ENCODE measurements at regions not wholly inside any gene's neighbourhood (a gene's known extent, or its start where the extent isn't known, plus 50 kb on each side); places are given as distances from the start of the nearest gene placed in this dataset.

- no peaks in the 10 kb centered on the region for H3K4me1 ChIP-seq (ENCODE audit: control insufficient read depth, extremely low read depth, insufficient read depth, low read length)
- H2AFZ ChIP-seq (ENCODE audit: low read depth, low read length), result no peak overlapping the region
- CTCF ChIA-PET, result interaction anchor here (1.2 to 1.3 kb wide), 2 partner anchors 11 to 197 kb away, joined by 5 read pairs; no protein-coding TSS in a partner anchor
- TF ChIP-seq CTCF (IDR thresholded peaks at IDR 0.05; ENCODE audit: extremely low read depth in 1 of 2, insufficient read depth in 1 of 2, low read depth in 1 of 2, low read length in 2 of 2), result no peak
- TF ChIP-seq POLR2A (IDR thresholded peaks at IDR 0.05; ENCODE audit: low read depth, low read length), result no peak
- TF ChIP-seq EZH2 (IDR thresholded peaks at IDR 0.05; ENCODE audit: borderline replicate concordance, low read depth, low read length, severe bottlenecking), result no peak
- TF ChIP-seq MYC (IDR thresholded peaks at IDR 0.05; ENCODE audit: low read depth, low read length), result no peak
- no peak for TF ChIP-seq FOS (IDR thresholded peaks at IDR 0.05; ENCODE audit: borderline replicate concordance, insufficient read depth, low read length)
- TF ChIP-seq GATA2 (IDR thresholded peaks at IDR 0.05; ENCODE audit: insufficient read depth, insufficient read length, low read depth, low read length), result no peak
- TF ChIP-seq MAX (IDR thresholded peaks at IDR 0.05; ENCODE audit: insufficient read depth, insufficient read length), result no peak
- TF ChIP-seq POLR2AphosphoS5 (IDR thresholded peaks at IDR 0.05; ENCODE audit: insufficient read depth, low read depth, low read length), result no peak
- TF ChIP-seq JUN (IDR thresholded peaks at IDR 0.05; ENCODE audit: borderline replicate concordance, insufficient read depth, insufficient read length, low read depth), result no peak
- FAIRE-seq (no peak), DNase-seq (ENCODE audit: low read depth, low spot score) (no peak)
- H3K79me2 ChIP-seq (ENCODE audit: control insufficient read depth, insufficient read depth, low read length), result no peaks in the 10 kb centered on the region
- no TSS peak for BruUV-seq (replicated peaks)
- H3K27ac ChIP-seq (ENCODE audit: insufficient read depth, low read depth, low read length), result no peak overlapping the region
- no peaks in the 10 kb centered on the region for H3K9me1 ChIP-seq (replicated peaks; ENCODE audit: control insufficient read depth, extremely low read depth, insufficient read depth, low read length)
- no peak overlapping the region for H3K9ac ChIP-seq (replicated peaks; ENCODE audit: extremely low read depth, insufficient read depth, low read length)
- intact Hi-C loops (cut with micrococcal nuclease) (no loop called here), dilution Hi-C loops (cut with MboI; ENCODE audit: extremely low pct_ligation_motif_present, low sequenced_read_pairs) (no loop called here)
- H4K20me1 ChIP-seq (replicated peaks; ENCODE audit: control insufficient read depth, extremely low read depth, insufficient read depth, low read length), result no peaks in the 10 kb centered on the region
- no peaks in the 10 kb centered on the region for H3K27me3 ChIP-seq (ENCODE audit: control insufficient read depth in 2 of 2, insufficient read depth in 2 of 2, low read length in 2 of 2)
- H3K4me3 ChIP-seq (replicated peaks in 1 of 3; ENCODE audit: insufficient read depth in 1 of 3, low read depth in 1 of 3, low read length in 3 of 3), result no peak overlapping the region
- H3K36me3 ChIP-seq (ENCODE audit: control insufficient read depth in 2 of 2, extremely low read depth in 1 of 2, insufficient read depth in 2 of 2, low read length in 2 of 2), result no peaks in the 10 kb centered on the region
- POLR2A ChIA-PET, result no interaction called here
- no peak overlapping the region for H3K4me2 ChIP-seq (ENCODE audit: insufficient read depth, low read length)
- no peaks in the 10 kb centered on the region for H3K9me3 ChIP-seq (replicated peaks; ENCODE audit: control insufficient read depth, insufficient read depth, low read length)
These were observed 371.5 kb downstream of the KCNA4 start for GRCh38 chr11:29645373-29645772.
